Posterior vena cava (tissue), 2 donors: ENCODE measurements at regions not wholly inside any gene's neighbourhood (a gene's known extent, or its start where the extent isn't known, plus 50 kb on each side); places are given as distances from the start of the nearest gene placed in this dataset.
"Not testable (repeated sequence)": the region's sequence is repeated elsewhere in the genome, so short reads cannot be mapped to it uniquely, and the experiment has no call there.

Experiments used
- DNase-seq: peaks from one replicate; pipeline ENCODE4 v3.0.0-alpha.2; 2020; ENCODE audit warnings: low spot score
- intact Hi-C, 2 donors: fragments of 100-400 bp; cut with DNase I; formaldehyde crosslinking; loops; one replicate each; pipeline versions ENCODE4 v1.14.1 to v1.14.2; 2022 to 2023
- donor health status: DM: yes; HTN: yes; CAD: no.
- donor health status: DM: yes; HTN: yes; CAD: no.

DNA sequence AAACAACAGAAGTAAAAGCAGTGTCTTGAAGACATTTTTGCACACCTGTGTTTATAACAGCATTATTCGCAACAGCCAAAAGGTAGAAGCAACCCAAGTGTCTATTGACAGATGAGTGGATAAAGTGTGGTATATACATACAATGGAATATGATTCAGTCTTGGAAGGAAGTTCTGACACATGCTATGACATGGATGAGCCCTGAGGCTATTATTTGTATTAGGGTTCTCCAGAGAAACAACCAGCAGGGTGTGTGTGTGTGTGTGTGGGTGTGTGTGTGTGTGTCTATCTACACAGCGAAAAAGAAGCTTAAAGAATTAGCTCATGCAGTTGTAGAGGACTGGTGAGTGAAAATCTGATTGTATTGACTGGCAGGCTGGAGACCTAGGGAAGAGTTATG lies 153.7 kb downstream of the KLRB1 start:
- DNase-seq, intact Hi-C loops: not testable (repeated sequence)

DNA sequence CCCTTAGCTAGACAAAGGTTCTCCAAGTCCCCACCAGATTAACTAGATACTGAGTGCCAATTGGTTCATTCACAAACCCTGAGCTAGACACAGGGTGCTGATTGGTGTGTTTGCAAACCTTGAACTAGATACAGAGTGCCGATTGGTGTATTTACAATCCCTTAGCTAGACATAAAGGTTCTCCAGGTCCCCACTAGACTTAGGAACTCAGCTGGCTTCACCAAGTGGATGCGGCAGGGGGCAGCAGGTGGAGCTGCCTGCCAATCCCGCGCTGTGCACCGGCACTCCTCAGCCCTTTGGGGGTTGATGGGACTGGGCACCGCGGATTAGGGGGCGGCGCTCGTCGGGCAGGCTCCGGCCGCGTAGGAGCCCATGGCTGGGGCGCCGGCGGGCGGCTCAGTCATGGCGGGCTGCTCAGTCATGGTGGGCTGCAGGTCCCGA lies 157.6 kb downstream of the KLRB1 start:
- intact Hi-C loops, DNase-seq: not testable (repeated sequence)

DNA sequence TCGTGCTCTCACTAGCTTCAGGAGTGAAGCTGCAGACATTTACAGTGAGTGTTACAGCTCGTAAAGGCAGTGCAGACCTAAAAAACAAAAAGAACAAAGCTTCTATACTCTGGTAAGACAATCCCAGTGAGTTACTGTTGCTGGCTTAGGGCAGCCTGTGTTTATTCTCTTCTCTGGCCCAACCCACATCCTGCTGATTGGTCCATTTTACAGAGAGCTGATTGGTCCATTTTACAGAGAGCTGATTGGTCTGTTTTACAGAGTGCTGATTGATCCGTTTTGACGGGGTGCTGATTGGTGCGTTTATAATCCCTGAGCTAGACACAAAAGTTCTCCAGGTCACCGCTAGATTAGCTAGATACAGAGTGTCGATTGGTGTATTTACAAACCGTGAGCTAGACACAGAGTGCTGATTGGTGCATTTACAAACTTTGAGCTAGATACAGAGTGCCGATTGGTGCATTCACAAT lies 158.0 kb downstream of the KLRB1 start:
- intact Hi-C loops, DNase-seq: not testable (repeated sequence)

DNA sequence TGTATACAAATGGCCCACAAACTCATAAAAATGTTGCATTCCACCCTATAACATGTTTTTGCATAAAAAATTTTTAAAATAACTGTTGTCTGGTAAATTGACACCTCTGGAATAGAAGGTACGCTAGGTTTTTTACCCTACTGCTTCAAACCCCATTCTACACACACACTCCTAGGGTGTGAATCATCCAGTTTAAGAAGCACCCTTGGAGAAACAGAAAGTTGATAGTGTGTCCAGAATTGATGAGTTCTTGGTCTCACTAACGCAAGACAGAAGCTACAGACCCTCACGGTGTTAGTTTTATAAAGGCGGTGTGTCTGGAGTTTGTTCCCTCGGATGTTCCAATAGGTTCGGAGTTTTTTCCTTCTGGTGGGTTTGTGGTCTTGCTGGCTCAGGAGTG lies 158.5 kb downstream of the KLRB1 start:
- intact Hi-C loops, result no loop called here
- no peak for DNase-seq

DNA sequence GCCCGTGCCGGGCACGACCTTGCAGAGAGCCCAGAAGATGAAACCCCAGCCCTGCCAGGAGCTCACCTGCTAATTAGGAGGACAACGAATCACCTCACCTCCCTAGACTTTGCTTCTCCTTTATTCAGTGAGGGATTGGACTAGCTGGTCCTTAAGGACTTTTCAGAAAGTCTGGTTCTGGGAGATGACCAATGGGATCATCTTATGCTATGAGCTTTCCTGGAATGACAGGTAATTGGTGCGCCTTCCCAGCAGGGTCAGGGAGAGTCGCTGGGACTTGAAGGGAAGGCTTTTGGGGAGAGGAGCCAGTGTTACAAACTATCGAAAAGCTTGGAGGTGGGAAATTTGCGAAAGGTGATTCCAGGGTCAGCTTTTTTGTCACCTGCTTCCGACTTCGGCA lies 159.1 kb downstream of the KLRB1 start:
- DNase-seq, intact Hi-C loops: not testable (repeated sequence)

DNA sequence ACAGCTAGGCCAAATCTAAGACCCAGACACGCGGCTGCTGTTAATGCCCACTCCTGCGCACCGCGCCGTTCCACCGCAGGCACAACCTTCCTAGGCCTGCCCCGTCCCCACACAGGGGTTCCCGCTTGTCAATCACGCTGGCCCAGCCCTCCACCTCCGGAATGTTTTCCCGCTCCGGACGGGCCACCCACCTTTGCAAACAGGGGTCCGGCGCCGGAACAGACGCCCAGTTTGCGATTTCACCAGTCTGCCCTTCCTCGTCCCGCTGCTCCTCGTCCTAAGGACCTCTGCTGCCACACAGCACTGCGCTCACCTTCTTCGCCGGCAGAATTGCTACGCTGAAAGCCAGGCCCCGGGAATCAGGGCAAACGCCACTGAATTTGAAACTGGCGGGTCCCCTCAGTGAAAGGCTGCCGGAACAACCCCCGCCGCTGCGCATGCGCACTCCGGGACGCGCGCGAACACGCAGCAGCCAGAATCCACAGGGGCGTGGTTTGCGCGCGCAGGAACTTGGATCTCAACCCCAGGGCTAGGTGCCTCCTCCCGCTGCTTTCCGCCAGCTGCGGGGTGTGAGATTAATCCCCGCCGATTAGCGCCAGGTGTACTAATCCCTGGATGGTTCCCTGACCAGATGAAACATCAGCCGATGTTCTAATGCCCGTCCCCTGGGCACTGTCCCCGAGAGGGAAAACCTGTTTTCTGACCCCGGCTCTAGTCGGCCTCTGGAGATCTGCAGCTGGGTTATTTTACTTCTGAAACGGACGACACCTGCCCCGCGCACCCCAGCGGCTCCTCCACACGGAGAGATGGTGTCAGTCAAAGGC lies 159.7 kb downstream of the KLRB1 start:
- intact Hi-C loops, result not testable (repeated sequence)

DNA sequence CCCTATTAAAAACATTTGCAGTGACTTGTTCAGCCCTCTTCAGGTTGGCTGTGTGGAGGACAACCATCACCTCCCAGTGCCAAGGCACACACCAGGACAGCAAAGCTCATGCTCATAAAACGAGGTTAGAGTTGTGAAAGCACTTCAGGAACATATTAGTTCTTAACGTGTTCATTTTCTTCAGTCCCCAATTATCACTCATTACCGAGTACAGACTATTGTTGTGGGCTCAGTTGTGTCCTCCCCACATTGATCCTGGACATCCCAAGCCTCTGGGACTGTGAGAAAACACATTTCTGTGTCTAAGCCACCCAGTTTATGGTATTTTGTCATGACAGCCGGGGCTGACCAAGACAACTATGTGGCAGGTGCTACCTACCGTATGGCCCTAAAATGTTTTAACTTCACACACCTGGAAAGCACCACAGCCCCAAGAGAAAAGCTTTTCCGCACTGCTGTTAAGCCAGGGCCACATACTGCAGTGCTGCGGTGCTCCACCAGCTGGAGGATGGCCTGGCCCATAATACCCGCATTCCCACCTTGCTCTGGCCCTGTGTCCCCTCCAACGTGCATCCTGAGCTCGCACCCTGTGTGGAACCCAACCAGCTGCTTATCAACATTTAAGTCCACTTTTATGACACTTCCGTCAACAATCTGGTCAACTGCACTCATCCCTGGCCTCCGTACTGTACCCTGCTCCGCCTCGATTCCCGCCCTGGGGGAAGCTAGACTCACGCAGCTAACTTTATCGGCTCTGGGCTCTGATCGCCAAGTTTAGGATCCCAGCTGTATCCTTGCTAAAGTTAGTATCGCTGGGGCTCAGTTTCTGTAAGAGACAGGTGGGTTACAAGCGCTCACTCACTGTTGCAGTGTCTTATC lies 160.6 kb downstream of the KLRB1 start:
- DNase-seq, intact Hi-C loops: not testable (repeated sequence)

More for the DNA sequence above, 159.7 kb downstream of the KLRB1 start:
- peak; percentile 96 for DNase-seq

DNA sequence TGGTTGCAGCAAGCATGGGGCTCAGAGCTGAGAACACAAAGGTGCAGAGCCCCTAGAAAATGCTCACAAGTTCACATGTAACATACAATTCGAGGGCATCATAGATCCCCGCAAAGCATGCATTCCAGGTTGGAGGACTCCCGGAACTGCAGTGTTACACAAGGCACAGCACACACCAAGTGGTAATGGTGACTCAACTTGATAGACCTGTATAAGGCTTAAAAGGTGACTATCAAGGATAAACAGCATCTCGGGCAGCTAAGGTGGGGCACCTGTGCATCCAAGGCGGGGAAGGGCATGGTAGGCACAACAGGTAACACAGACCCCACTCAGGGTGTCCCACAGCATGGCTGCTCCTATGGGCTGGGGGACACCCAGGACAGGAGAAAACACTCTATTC lies 167.3 kb downstream of the KLRB1 start:
- DNase-seq, intact Hi-C loops: not testable (repeated sequence)

DNA sequence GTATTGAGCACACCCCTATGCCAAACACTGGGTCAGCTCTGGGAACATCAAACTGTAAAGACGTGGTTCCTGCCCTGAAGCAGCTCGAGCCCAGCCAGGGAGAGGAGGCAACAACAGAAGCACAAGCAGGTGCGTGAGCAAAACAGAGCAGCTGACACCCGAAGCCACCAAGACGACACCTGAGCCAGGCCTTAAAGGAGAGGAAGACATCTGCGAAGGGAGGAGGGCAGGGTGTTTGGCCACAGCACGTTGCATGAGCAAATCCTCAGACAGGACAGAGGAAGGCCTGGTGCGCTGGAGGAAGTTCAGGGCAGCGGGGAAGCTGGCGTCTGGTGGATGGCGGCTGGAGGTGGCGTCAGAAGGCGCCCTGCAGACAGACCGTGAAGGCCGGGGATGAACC lies 172.0 kb downstream of the KLRB1 start:
- intact Hi-C loops, DNase-seq: not testable (repeated sequence)

DNA sequence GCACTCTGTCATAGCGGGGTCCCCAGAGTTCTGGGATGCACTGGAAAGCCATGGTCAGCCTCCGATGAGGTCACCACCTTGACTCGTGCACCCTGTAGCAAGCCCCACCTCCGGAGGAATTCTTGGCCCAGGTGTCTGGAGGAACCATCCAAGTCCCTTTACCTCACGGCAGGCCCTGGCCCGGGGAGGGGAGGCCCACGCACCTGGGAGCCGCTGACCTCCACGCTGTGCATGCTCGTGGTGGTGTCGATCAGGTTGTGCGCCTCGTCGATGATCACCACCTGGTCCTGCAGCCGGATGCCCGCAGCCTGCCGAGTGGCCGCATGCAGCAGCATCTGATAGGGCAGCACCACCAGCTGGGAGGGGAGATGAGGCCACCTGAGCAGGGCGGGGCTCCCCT lies 177.3 kb downstream of the KLRB1 start:
- peak; percentile 67 for DNase-seq
- intact Hi-C loops, result not testable (repeated sequence)

DNA sequence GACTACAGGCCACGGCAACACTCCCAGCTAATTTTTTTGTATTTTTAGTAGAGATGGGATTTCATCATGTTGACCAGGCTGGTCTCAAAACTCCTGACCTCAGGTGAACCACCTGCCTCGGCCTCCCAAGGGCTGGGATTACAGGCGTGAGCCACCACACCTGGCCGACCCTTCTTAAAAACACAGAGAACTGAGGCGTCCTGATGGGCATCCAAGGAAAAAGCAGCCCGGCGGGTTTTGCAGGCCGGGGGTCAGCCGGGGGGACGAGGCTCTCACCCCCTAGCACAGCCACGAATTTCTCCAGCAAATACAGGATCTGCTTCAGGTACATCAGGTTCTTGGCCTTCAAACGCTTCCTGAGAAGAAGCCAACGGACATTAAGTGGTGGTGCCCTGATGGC lies 178.9 kb downstream of the KLRB1 start:
- intact Hi-C loops, result not testable (repeated sequence)
- peak; percentile 44 for DNase-seq

DNA sequence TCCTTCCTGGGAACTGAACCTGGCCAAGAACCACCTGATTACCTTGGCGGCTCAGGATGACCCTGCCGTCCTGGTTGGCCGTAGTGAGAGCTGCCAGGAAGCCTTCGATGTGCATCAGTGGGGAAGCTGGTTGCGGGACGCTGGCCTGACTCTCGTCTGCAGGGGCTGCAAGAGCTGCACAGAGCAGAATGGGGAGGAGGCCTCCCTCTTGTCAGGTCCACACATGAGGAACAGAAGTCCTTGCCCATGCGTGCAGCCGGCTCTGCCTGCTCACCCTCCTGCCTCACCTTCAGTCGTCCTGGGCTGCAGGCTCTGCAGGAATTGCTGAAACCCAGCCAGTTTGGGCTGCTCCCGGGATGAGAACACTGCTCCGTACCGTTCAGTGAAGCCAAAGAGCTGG lies 182.3 kb downstream of the KLRB1 start:
- intact Hi-C loops, DNase-seq: not testable (repeated sequence)

DNA sequence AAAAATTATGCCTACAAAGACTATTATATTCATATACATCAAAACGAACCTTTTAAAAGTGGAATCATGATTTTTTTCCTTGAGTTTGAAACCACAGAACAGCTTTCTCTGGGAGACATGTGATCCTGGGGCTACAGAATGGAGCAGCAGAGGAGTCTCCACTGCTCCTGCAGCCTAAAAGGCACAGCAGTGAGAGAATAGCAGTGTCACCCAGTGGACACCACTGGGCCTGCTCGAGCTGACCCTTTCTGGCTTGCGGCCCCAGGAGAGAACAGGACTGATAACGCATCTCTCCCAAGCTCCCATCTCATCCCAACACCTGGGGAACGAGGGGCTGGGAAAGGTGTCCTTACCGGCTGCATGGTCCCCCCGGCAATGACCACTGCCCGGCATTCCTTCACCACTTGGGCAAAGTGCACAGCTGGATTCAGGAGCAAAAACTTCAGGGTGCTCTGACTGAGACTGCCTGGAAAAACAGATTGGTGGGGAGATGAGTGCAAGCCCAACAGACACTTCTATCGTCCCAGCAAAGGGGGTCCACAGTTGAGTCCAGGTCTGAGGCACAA lies 183.5 kb downstream of the KLRB1 start:
- intact Hi-C loops, DNase-seq: not testable (repeated sequence)

DNA sequence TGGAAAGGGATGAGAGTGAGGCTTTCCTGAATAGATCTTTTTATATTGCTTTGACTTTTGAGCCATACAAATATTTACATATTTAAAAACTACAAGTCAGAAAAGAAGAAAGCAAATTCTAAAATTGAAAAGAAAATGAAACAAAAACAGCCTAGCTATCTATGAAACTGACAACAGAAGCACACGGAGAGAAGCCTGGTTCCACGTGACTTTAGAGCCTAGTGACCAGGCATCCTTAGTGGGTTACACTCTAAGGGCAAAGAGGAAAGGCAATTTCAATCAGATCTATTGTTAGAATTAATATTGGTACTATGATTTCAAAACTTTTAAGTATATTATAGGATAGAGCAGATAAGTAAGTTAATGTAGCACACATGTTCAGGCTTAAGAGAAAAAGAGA lies 185.0 kb downstream of the KLRB1 start:
- intact Hi-C loops, DNase-seq: not testable (repeated sequence)

DNA sequence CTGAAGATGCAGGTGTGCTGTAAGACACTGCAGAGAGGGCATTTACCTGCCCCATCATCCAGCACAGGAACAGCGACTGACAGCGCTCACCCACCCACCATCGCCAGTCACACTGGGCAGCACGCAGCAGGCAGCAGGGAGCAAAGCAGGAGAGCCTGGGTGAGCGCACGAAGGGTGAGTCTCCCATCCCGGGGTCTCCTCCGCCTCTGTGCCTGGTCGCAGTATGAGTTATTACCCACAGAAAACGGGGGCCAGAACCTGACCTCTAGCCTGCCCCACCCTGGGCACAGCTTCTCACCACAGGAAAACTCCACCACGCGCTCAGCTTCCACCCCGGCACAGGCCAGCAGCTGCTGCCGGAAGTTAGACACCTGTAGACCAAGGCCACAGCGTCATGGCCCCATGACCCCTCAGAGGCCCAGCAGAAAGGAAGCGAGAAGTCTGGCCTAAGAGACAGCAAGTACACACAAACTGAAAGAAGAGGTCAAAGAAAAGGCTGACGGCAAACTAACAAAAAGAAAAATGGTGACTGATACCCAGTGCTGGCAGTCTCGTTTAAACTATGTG lies 186.1 kb downstream of the KLRB1 start:
- intact Hi-C loops, DNase-seq: not testable (repeated sequence)

DNA sequence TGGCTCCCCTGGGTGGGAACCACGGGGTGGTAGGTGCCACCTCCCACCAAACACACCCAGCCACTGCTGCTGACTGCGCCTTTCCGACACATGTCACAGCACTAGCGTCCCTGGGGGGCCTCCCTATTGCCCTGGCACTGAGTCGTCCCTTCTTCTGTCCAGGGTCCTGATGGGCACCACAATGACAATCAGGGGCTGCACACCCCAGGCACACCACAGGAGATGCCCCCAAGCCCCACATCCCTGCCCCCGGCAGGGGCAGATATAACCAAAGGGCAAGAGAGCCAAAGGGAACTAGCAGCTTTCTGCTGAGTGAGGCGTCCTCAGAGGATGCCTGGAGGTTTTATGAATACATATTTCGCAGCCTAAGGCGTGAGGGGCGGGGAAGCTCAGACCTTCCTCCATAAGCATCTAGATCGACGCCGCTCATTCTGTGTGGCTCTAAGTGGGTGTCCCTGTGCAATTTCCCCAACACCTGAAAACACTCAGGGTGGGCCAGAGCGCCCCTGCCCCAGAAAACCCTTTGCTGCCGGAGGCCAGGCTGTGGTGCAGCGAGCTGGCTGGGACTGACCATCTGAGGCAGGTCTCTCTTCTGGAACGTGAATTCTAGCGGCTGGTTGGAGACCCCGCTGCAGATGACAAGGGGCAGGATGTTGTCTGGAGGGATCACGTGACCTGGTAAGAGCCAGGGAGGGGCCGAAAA lies 186.7 kb downstream of the KLRB1 start:
- DNase-seq, intact Hi-C loops: not testable (repeated sequence)

DNA sequence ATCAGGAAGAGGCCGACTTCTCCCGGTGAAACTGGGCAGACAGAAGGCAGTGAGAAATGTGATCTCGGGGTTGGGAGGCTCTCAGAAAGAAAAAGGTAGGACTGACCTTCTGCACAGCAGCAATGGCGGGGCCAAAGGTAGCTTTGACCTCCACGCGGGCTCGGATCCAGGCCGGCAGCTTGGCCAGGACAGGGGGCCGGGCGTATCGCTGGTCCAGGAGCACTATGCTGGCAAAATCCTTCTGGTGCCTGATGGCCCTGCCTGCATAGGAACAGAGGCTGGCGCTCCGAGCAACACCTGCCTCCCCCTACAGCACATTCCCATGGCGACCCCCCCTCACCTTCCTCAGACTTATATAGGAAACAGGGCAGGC lies 189.1 kb downstream of the KLRB1 start:
- intact Hi-C loops, DNase-seq: not testable (repeated sequence)

DNA sequence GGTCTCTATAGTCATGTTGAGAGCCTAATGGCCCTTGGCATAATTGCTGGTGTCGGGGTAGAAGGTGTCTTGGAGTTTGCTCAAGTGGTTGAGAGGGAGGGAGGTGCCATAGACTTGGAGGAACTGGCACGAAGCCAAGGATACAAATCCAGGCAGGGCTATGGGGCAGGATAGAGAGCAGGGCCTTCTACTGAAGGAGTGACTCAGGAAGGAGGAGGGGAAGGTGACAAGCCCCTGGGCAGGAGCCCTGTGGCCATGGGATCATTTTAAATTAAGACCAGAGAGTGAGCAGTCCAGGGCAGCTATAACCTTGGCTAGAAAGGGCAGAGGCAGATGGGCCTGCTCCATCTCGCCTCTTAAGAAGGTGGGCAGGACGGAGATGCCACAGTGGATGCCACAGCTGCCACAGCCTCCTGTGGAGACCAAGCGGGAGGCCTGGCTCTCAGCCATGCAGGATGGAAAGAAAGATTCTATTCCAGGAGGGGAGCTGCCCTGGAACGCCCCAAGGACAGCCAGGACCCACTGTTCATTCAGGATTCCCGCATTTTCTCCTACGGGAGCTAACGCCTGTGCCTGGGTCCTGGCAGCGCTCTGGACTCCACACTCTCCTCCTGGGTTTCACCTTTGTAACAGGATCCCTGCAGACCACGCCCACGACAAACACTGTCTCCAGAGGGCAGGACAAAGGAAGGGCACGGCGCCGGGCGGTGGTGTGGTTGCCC lies 189.6 kb downstream of the KLRB1 start:
- DNase-seq, intact Hi-C loops: not testable (repeated sequence)
